ENCODE measurements at regions not wholly inside any gene's neighbourhood (a gene's known extent, or its start where the extent isn't known, plus 50 kb on each side); places are given as distances from the start of the nearest gene placed in this dataset.

GRCh38 chr9:129419382-129419899, 201.5 kb downstream of the C9orf50 start:
- peaks cover 0 to 9% (median 2%) of the 10 kb centered on the region in 4 donors for H3K4me1 ChIP-seq (ENCODE audit: control insufficient read depth in 4 of 4, insufficient read depth in 4 of 4, low read length in 3 of 4)
- H3K36me3 ChIP-seq (ENCODE audit: control insufficient read depth in 4 of 4, insufficient read depth in 3 of 4, low read depth in 1 of 4, low read length in 3 of 4) = no peaks in the 10 kb centered on the region
- TF ChIP-seq YY1 (IDR thresholded peaks at IDR 0.05) = no peak
- H3K9ac ChIP-seq (ENCODE audit: low read depth in 1 of 2, low read length in 2 of 2) = no peak overlapping the region
- no peak for DNase-seq (ENCODE audit: low spot score)
- H3K4me3 ChIP-seq (ENCODE audit: low read depth in 1 of 3, low read length in 3 of 3) = no peak overlapping the region
- 90% methylated on average over 7 of the region's 7 CpGs for WGBS
- H3K9me3 ChIP-seq (ENCODE audit: control insufficient read depth in 4 of 4, low read length in 3 of 4) = no peaks in the 10 kb centered on the region
- H3K27me3 ChIP-seq (ENCODE audit: control insufficient read depth in 4 of 4, insufficient read depth in 4 of 4, low read length in 3 of 4) = no peaks in the 10 kb centered on the region
- H3K27ac ChIP-seq (ENCODE audit: low read depth in 1 of 2, low read length in 2 of 2) = no peak overlapping the region

- Histone ChIP-seq H3K36me3 (ENCODE audit: control insufficient read depth in 4 of 4, insufficient read depth in 3 of 4, low read depth in 1 of 4, low read length in 3 of 4) (no peaks in the 10 kb centered on the region), H3K27me3 (ENCODE audit: control insufficient read depth in 4 of 4, insufficient read depth in 4 of 4, low read length in 3 of 4) (no peaks in the 10 kb centered on the region), H3K4me3 (ENCODE audit: low read depth in 1 of 3, low read length in 3 of 3) (no peak overlapping the region), H3K9ac (ENCODE audit: low read depth in 1 of 2, low read length in 2 of 2) (no peak overlapping the region), H3K4me1 (ENCODE audit: control insufficient read depth in 4 of 4, insufficient read depth in 4 of 4, low read length in 3 of 4) (peaks cover 0 to 14% (median 7%) of the 10 kb centered on the region in 4 donors), H3K27ac (ENCODE audit: low read depth in 1 of 2, low read length in 2 of 2) (no peak overlapping the region), H3K9me3 (ENCODE audit: control insufficient read depth in 4 of 4, low read length in 3 of 4) (no peaks in the 10 kb centered on the region)
- 90% methylated on average over 4 of the region's 4 CpGs for WGBS
- no peak for DNase-seq (ENCODE audit: low spot score)
- no peak for TF ChIP-seq MAX (IDR thresholded peaks at IDR 0.05)
- no peak for TF ChIP-seq GABPA (IDR thresholded peaks at IDR 0.05 in 1 of 2, conservative IDR thresholded peaks at IDR 0.05 in 1 of 2)
- no peak for TF ChIP-seq FOXA2 (IDR thresholded peaks at IDR 0.05)
- no peak for TF ChIP-seq CTCF (IDR thresholded peaks at IDR 0.05; ENCODE audit: low read depth, low read length, missing input control)
- no peak for TF ChIP-seq YY1 (IDR thresholded peaks at IDR 0.05)
- no peak for TF ChIP-seq TAF1 (conservative IDR thresholded peaks at IDR 0.05)
- no peak for TF ChIP-seq EGR1 (IDR thresholded peaks at IDR 0.05; ENCODE audit: low read depth in 2 of 2)
- no peak for TF ChIP-seq FOXA1 (IDR thresholded peaks at IDR 0.05)
- TF ChIP-seq ZBTB33 (IDR thresholded peaks at IDR 0.05) = no peak
- no peak for TF ChIP-seq REST (IDR thresholded peaks at IDR 0.05)
- no peak for TF ChIP-seq RXRA (IDR thresholded peaks at IDR 0.05)
- no peak for TF ChIP-seq SP1 (IDR thresholded peaks at IDR 0.05)
Measured at GRCh38 chr9:129418451-129418850, 202.4 kb downstream of the C9orf50 start.
